ENCODE measurements at regions not wholly inside any gene's neighbourhood (a gene's known extent, or its start where the extent isn't known, plus 50 kb on each side); places are given as distances from the start of the nearest gene placed in this dataset.

DNA sequence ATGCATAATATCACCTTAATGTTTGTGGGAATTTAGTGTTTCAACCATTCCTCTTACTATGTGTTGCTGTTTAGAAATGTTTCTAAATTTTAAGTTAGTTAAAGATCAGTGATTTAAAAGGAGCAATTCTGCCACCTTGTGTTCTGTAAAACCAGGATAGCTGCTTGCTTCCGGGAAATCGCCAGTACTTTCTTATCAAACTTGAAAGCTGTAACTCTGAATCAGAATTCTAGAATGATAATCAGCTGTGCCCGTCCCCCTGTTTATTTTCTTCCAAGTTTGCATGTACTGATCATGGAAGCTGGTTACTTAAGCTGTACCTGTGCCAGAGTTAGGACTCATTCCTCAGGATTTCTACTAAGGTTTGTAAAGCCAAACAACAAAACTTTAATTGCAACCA lies 656.4 kb downstream of the LTN1 start:
- H3K9me3 Mint-ChIP-seq (ENCODE audit: unreplicated experiment), result peaks cover 10% of the 10 kb centered on the region
- Histone ChIP-seq H3K4me1 (peaks cover 21% of the 10 kb centered on the region), H3K9me3 (no peaks in the 10 kb centered on the region), H3K27me3 (replicated peaks; ENCODE audit: control insufficient read depth, insufficient read depth, low read length) (no peaks in the 10 kb centered on the region), H3K4me3 (ENCODE audit: low read depth, low read length) (no peak overlapping the region), H3K36me3 (ENCODE audit: control insufficient read depth, insufficient read depth, low read length) (no peaks in the 10 kb centered on the region)
- BruUV-seq (replicated peaks), result no TSS peak
- peak in 1 of 2 experiments; percentile 33 for DNase-seq
- H3K27ac Mint-ChIP-seq (ENCODE audit: unreplicated experiment), result no peak overlapping the region
- POLR2A ChIA-PET, result no interaction called here
- intact Hi-C loops (cut with micrococcal nuclease; ENCODE audit: unreplicated experiment), result loop anchor here (1.0 to 10.0 kb wide), 8 partner anchors 152 to 774 kb away; no protein-coding TSS in a partner anchor
- H3K4me1 Mint-ChIP-seq (ENCODE audit: low read depth, unreplicated experiment), result no peaks in the 10 kb centered on the region
- TF ChIP-seq, protein P1, sequence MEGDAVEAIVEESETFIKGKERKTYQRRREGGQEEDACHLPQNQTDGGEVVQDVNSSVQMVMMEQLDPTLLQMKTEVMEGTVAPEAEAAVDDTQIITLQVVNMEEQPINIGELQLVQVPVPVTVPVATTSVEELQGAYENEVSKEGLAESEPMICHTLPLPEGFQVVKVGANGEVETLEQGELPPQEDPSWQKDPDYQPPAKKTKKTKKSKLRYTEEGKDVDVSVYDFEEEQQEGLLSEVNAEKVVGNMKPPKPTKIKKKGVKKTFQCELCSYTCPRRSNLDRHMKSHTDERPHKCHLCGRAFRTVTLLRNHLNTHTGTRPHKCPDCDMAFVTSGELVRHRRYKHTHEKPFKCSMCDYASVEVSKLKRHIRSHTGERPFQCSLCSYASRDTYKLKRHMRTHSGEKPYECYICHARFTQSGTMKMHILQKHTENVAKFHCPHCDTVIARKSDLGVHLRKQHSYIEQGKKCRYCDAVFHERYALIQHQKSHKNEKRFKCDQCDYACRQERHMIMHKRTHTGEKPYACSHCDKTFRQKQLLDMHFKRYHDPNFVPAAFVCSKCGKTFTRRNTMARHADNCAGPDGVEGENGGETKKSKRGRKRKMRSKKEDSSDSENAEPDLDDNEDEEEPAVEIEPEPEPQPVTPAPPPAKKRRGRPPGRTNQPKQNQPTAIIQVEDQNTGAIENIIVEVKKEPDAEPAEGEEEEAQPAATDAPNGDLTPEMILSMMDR (IDR thresholded peaks at IDR 0.05; ENCODE audit: insufficient read depth in 1 of 2, low read depth in 1 of 2, low read length in 1 of 2, severe bottlenecking in 1 of 2, unreplicated experiment in 1 of 2), result peak; percentile 59 to 61
- H3K27me3 Mint-ChIP-seq (ENCODE audit: insufficient read depth, unreplicated experiment), result no peaks in the 10 kb centered on the region
- CTCF ChIA-PET, result interaction anchor here (0.8 to 1.8 kb wide), 6 partner anchors 246 to 635 kb away, joined by 3 to 7 read pairs (median 5); no protein-coding TSS in a partner anchor
- no peaks in the 10 kb centered on the region for H3K36me3 Mint-ChIP-seq (ENCODE audit: insufficient read depth, unreplicated experiment)
- no peak overlapping the region for H3K4me3 Mint-ChIP-seq (ENCODE audit: unreplicated experiment)

DNA sequence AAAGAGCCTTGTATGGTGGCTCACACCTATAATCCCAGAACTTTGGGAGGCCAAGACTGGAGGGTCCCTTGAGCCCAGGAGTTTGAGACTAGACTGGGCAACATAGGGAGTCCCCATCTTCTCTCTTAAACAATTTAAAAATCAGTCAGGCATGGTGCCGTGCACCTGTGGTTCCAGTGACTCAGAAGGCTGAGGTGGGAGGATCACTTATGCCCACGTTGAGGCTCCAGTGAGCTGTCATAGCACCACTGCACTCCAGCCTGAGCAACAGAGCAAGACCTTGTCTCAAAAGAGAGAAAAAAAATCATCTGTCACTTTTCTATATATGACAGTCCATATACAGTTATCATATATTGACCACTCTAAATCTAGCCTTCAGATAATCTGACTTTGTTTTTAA lies 658.3 kb downstream of the LTN1 start:
- Histone ChIP-seq H3K27me3 (replicated peaks; ENCODE audit: control insufficient read depth, insufficient read depth, low read length) (no peaks in the 10 kb centered on the region), H3K36me3 (ENCODE audit: control insufficient read depth, insufficient read depth, low read length) (no peaks in the 10 kb centered on the region), H3K4me1 (peaks cover 18% of the 10 kb centered on the region), H3K4me3 (ENCODE audit: low read depth, low read length) (no peak overlapping the region), H3K9me3 (no peaks in the 10 kb centered on the region)
- ChIA-PET POLR2A (no interaction called here), CTCF (no interaction called here)
- Mint-ChIP-seq H3K27ac (ENCODE audit: unreplicated experiment) (no peak overlapping the region), H3K4me1 (ENCODE audit: low read depth, unreplicated experiment) (no peaks in the 10 kb centered on the region), H3K9me3 (ENCODE audit: unreplicated experiment) (peaks cover 29% of the 10 kb centered on the region), H3K36me3 (ENCODE audit: insufficient read depth, unreplicated experiment) (no peaks in the 10 kb centered on the region), H3K4me3 (ENCODE audit: unreplicated experiment) (no peak overlapping the region), H3K27me3 (ENCODE audit: insufficient read depth, unreplicated experiment) (no peaks in the 10 kb centered on the region)
- BruUV-seq (replicated peaks), result no TSS peak
- DNase-seq, result no peak
- TF ChIP-seq, protein P1 (IDR thresholded peaks at IDR 0.05; ENCODE audit: insufficient read depth in 1 of 2, low read depth in 1 of 2, low read length in 1 of 2, severe bottlenecking in 1 of 2, unreplicated experiment in 1 of 2), result no peak
- intact Hi-C loops (cut with micrococcal nuclease; ENCODE audit: unreplicated experiment), result loop anchor here (10.0 kb wide), 3 partner anchors 150 to 530 kb away; no protein-coding TSS in a partner anchor

DNA sequence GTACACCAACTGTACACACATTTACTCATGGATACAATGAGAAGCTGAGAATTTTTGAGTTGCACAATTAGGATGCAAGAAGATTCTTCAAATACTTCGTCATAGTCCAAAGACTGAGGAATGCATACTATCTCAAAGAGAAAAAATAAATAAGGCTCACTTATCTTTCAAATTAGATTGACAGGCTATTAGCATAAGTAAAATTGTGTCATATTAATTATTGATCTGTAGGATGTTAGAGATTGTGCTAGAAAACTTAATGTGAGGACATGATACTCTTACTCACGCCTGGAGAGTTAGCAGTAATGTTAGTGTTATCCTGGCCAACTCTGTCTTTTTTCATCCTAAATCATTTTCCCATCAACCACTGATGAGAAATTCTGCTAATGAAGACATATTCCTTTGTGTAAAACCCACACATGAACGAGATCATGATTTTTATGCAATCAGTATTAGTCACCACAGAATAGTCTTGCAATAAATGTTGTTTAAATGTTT lies 659.0 kb downstream of the LTN1 start:
- CTCF ChIA-PET, result no interaction called here
- peak in 1 of 2 experiments; percentile 21 for DNase-seq
- H3K4me1 ChIP-seq, result peaks cover 17% of the 10 kb centered on the region
- POLR2A ChIA-PET, result no interaction called here
- Mint-ChIP-seq H3K4me1 (ENCODE audit: low read depth, unreplicated experiment) (no peaks in the 10 kb centered on the region), H3K9me3 (ENCODE audit: unreplicated experiment) (peaks cover 31% of the 10 kb centered on the region), H3K27ac (ENCODE audit: unreplicated experiment) (no peak overlapping the region), H3K4me3 (ENCODE audit: unreplicated experiment) (no peak overlapping the region), H3K27me3 (ENCODE audit: insufficient read depth, unreplicated experiment) (no peaks in the 10 kb centered on the region), H3K36me3 (ENCODE audit: insufficient read depth, unreplicated experiment) (no peaks in the 10 kb centered on the region)
- H3K9me3 ChIP-seq, result no peaks in the 10 kb centered on the region
- BruUV-seq (replicated peaks), result no TSS peak
- no peak overlapping the region for H3K4me3 ChIP-seq (ENCODE audit: low read depth, low read length)
- H3K27me3 ChIP-seq (replicated peaks; ENCODE audit: control insufficient read depth, insufficient read depth, low read length), result no peaks in the 10 kb centered on the region
- TF ChIP-seq, protein P1 (IDR thresholded peaks at IDR 0.05; ENCODE audit: insufficient read depth in 1 of 2, low read depth in 1 of 2, low read length in 1 of 2, severe bottlenecking in 1 of 2, unreplicated experiment in 1 of 2), result no peak
- no peaks in the 10 kb centered on the region for H3K36me3 ChIP-seq (ENCODE audit: control insufficient read depth, insufficient read depth, low read length)
- intact Hi-C loops (cut with micrococcal nuclease; ENCODE audit: unreplicated experiment), result loop anchor here (1.0 to 10.0 kb wide), 5 partner anchors 50 to 529 kb away; no protein-coding TSS in a partner anchor

Data from Caco-2 (cell line).